Cardiac fibroblast (primary cell): ENCODE measurements at regions not wholly inside any gene's neighbourhood (a gene's known extent, or its start where the extent isn't known, plus 50 kb on each side); places are given as distances from the start of the nearest gene placed in this dataset.
"Not testable (repeated sequence)": the region's sequence is repeated elsewhere in the genome, so short reads cannot be mapped to it uniquely, and the experiment has no call there.

Source experiments
- DNase-seq, 2 donors: peaks; one replicate each; pipeline versions ENCODE4 v3.0.0 to v3.0.0-alpha.2; 2010; ENCODE audit warnings: low read depth in 2 of 2
- H3K4me3 ChIP-seq, 2 donors: replicated peaks in 1 of 2; 1 replicate in 1 of 2; 2 replicates in 1 of 2; pipeline ENCODE4 v1.5.1; 2011; ENCODE audit warnings: low read depth in 2 of 2, low read length in 2 of 2, mild to moderate bottlenecking in 2 of 2, moderate library complexity in 1 of 2
- CTCF ChIP-seq: IDR thresholded peaks from one replicate; pipeline ENCODE4 v1.5.1; 2011; ENCODE audit warnings: low read depth, mild to moderate bottlenecking, low read length, inconsistent platforms

- DNase-seq: no peak
- no peak overlapping the region for H3K4me3 ChIP-seq
- no peak for TF ChIP-seq CTCF
These were observed 123.6 kb downstream of the ZNF248 start for GRCh38 chr10:37733822-37734221.

GRCh38 chr10:37732685-37733084 lies 124.7 kb downstream of the ZNF248 start:
- DNase-seq: peak in 1 of 2 donors; percentile 8
- TF ChIP-seq CTCF: no peak
- H3K4me3 ChIP-seq: no peak overlapping the region

GRCh38 chr10:37728830-37729229 lies 128.6 kb downstream of the ZNF248 start:
- TF ChIP-seq CTCF: no peak
- no peak for DNase-seq
- no peak overlapping the region for H3K4me3 ChIP-seq

GRCh38 chr10:37727491-37728352 lies 129.7 kb downstream of the ZNF248 start:
- no peak for DNase-seq
- no peak for TF ChIP-seq CTCF
- no peak overlapping the region for H3K4me3 ChIP-seq

GRCh38 chr10:37721100-37721499 lies 136.3 kb downstream of the ZNF248 start:
- no peak overlapping the region for H3K4me3 ChIP-seq
- no peak for DNase-seq
- no peak for TF ChIP-seq CTCF

GRCh38 chr10:37718060-37718459 lies 139.3 kb downstream of the ZNF248 start:
- DNase-seq: not testable (repeated sequence)

GRCh38 chr10:37713642-37714041 lies 143.8 kb downstream of the ZNF248 start:
- DNase-seq: no peak
- TF ChIP-seq CTCF: no peak
- H3K4me3 ChIP-seq: no peak overlapping the region

More at GRCh38 chr10:37718060-37718459, 139.3 kb downstream of the ZNF248 start:
- H3K4me3 ChIP-seq: not testable (repeated sequence)
